Inferior parietal cortex (tissue), 1 donor: ENCODE measurements at regions not wholly inside any gene's neighbourhood (a gene's known extent, or its start where the extent isn't known, plus 50 kb on each side); places are given as distances from the start of the nearest gene placed in this dataset.
"Not testable (repeated sequence)": the region's sequence is repeated elsewhere in the genome, so short reads cannot be mapped to it uniquely, and the experiment has no call there.

Source experiments
- DNase-seq: peaks from one replicate; pipeline ENCODE4 v3.0.0-alpha.2; 2016; ENCODE audit errors: extremely low spot score

- no peak for DNase-seq
Measured at GRCh38 chr7:19623676-19624075, 85.2 kb downstream of the POLR1F start.

- no peak for DNase-seq
Measured at GRCh38 chr7:19621740-19622139, 87.1 kb downstream of the POLR1F start.

GRCh38 chr7:19620470-19620869 is 88.4 kb downstream of the POLR1F start:
- DNase-seq, result no peak

- DNase-seq, result no peak
Measured at GRCh38 chr7:19619122-19619521, 89.7 kb downstream of the POLR1F start.

GRCh38 chr7:19617901-19618300 is 90.9 kb downstream of the POLR1F start:
- no peak for DNase-seq

- no peak for DNase-seq
Measured at GRCh38 chr7:19610194-19610943, 98.5 kb downstream of the POLR1F start.

GRCh38 chr7:19589446-19589845 is 119.4 kb downstream of the POLR1F start:
- DNase-seq, result no peak

- DNase-seq, result no peak
Measured at GRCh38 chr7:19587291-19587690, 121.5 kb downstream of the POLR1F start.

GRCh38 chr7:19585761-19586160 is 123.1 kb downstream of the POLR1F start:
- no peak for DNase-seq

- no peak for DNase-seq
Measured at GRCh38 chr7:19575909-19576557, 132.8 kb downstream of the POLR1F start.

- DNase-seq, result no peak
Measured at GRCh38 chr7:19574131-19574530, 134.7 kb downstream of the POLR1F start.

GRCh38 chr7:19572566-19572965 is 136.3 kb downstream of the POLR1F start:
- DNase-seq, result no peak

GRCh38 chr7:19567011-19567410 is 141.8 kb downstream of the POLR1F start:
- no peak for DNase-seq

GRCh38 chr7:19565602-19566001 is 143.2 kb downstream of the POLR1F start:
- no peak for DNase-seq

- DNase-seq, result no peak
Measured at GRCh38 chr7:19561121-19561805, 147.6 kb downstream of the POLR1F start.

- peak; percentile 22 for DNase-seq
Measured at GRCh38 chr7:19560111-19560883, 148.5 kb downstream of the POLR1F start.

- no peak for DNase-seq
Measured at GRCh38 chr7:19558527-19558926, 150.3 kb downstream of the POLR1F start.

GRCh38 chr7:19557726-19558465 is 150.9 kb downstream of the POLR1F start:
- no peak for DNase-seq

GRCh38 chr7:19554581-19554980 is 154.3 kb downstream of the POLR1F start:
- no peak for DNase-seq

GRCh38 chr7:19552576-19552975 is 156.3 kb downstream of the POLR1F start:
- DNase-seq, result no peak

GRCh38 chr7:19549246-19549645 is 159.6 kb downstream of the POLR1F start:
- DNase-seq, result not testable (repeated sequence)
